Prostate gland (tissue), 2 donors: ENCODE measurements at regions not wholly inside any gene's neighbourhood (a gene's known extent, or its start where the extent isn't known, plus 50 kb on each side); places are given as distances from the start of the nearest gene placed in this dataset.
"Not testable (repeated sequence)": the region's sequence is repeated elsewhere in the genome, so short reads cannot be mapped to it uniquely, and the experiment has no call there.

Source experiments
- POLR2A ChIP-seq: fragments of 450-650 bp; IDR thresholded peaks from one replicate; pipeline ENCODE4 v1.6.1; 2016; ENCODE audit warnings: antibody characterized with exemption, mild to moderate bottlenecking
- TF ChIP-seq, protein P1 (sequence below), 4 experiments: fragments of 200-600 bp in 2 of 4; fragments of 450-650 bp in 2 of 4; sonication (generic) in 2 of 4; IDR thresholded peaks; 1 replicate in 3 of 4; 2 replicates in 1 of 4; pipeline ENCODE4 v1.5.1; 2016 to 2019; ENCODE audit warnings: antibody characterized with exemption in 4 of 4, mild to moderate bottlenecking in 2 of 4, moderate library complexity in 2 of 4

DNA sequence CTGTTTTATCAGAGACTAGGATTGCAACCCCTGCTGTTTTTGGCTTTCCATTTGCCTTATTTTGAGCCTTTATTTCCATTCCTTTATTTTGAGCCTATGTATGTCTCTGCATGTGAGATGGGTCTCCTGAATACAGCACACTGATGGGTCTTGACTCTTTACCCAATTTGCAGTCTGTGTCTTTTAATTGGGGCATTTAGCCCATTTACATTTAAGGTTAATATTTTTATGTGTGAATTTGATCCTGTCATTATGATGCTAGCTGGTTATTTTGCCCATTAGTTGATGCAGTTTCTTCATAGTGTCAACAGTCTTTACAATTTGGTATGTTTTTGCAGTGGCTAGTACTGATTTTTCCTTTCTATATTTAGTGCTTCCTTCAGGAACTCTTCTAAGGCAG is 88.5 kb upstream of the HCCS start:
- TF ChIP-seq, protein P1, sequence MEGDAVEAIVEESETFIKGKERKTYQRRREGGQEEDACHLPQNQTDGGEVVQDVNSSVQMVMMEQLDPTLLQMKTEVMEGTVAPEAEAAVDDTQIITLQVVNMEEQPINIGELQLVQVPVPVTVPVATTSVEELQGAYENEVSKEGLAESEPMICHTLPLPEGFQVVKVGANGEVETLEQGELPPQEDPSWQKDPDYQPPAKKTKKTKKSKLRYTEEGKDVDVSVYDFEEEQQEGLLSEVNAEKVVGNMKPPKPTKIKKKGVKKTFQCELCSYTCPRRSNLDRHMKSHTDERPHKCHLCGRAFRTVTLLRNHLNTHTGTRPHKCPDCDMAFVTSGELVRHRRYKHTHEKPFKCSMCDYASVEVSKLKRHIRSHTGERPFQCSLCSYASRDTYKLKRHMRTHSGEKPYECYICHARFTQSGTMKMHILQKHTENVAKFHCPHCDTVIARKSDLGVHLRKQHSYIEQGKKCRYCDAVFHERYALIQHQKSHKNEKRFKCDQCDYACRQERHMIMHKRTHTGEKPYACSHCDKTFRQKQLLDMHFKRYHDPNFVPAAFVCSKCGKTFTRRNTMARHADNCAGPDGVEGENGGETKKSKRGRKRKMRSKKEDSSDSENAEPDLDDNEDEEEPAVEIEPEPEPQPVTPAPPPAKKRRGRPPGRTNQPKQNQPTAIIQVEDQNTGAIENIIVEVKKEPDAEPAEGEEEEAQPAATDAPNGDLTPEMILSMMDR (IDR thresholded peaks at IDR 0.05) = not testable (repeated sequence)
- TF ChIP-seq POLR2A = not testable (repeated sequence)
